ENCODE measurements at regions not wholly inside any gene's neighbourhood (a gene's known extent, or its start where the extent isn't known, plus 50 kb on each side); places are given as distances from the start of the nearest gene placed in this dataset.
"Not testable (repeated sequence)": the region's sequence is repeated elsewhere in the genome, so short reads cannot be mapped to it uniquely, and the experiment has no call there.

DNA sequence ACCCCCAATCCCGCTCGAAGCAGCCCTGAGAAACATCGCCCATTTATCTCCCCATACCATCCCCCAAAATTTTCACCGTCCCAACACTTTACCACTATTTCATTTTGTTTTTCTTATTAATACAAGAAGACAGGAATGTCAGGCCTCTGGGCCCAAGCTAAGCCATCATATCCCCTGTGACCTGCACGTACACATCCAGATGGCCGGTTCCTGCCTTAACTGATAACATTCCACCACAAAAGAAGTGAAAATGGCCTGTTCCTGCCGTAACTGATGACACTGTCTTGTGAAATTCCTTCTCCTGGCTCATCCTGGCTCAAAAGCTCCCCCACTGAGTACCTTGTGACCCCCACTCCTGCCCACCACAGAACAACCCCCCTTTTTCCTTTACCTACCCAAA lies 129.8 kb upstream of the ATXN1 start:
- TF ChIP-seq, protein P1, sequence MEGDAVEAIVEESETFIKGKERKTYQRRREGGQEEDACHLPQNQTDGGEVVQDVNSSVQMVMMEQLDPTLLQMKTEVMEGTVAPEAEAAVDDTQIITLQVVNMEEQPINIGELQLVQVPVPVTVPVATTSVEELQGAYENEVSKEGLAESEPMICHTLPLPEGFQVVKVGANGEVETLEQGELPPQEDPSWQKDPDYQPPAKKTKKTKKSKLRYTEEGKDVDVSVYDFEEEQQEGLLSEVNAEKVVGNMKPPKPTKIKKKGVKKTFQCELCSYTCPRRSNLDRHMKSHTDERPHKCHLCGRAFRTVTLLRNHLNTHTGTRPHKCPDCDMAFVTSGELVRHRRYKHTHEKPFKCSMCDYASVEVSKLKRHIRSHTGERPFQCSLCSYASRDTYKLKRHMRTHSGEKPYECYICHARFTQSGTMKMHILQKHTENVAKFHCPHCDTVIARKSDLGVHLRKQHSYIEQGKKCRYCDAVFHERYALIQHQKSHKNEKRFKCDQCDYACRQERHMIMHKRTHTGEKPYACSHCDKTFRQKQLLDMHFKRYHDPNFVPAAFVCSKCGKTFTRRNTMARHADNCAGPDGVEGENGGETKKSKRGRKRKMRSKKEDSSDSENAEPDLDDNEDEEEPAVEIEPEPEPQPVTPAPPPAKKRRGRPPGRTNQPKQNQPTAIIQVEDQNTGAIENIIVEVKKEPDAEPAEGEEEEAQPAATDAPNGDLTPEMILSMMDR (conservative IDR thresholded peaks at IDR 0.05; ENCODE audit: low read depth in 2 of 2), result not testable (repeated sequence)
- not testable (repeated sequence) for TF ChIP-seq POLR2AphosphoS5 (IDR thresholded peaks at IDR 0.05; ENCODE audit: low read depth); EZH2 (IDR thresholded peaks at IDR 0.05; ENCODE audit: low read depth, unreplicated experiment); EZH2phosphoT487 (IDR thresholded peaks at IDR 0.05; ENCODE audit: unreplicated experiment); JUNB (IDR thresholded peaks at IDR 0.05; ENCODE audit: unreplicated experiment); CREB1 (CRISPR knock-in tag; IDR thresholded peaks at IDR 0.05; ENCODE audit: low read depth)
- TF ChIP-seq, protein P2, sequence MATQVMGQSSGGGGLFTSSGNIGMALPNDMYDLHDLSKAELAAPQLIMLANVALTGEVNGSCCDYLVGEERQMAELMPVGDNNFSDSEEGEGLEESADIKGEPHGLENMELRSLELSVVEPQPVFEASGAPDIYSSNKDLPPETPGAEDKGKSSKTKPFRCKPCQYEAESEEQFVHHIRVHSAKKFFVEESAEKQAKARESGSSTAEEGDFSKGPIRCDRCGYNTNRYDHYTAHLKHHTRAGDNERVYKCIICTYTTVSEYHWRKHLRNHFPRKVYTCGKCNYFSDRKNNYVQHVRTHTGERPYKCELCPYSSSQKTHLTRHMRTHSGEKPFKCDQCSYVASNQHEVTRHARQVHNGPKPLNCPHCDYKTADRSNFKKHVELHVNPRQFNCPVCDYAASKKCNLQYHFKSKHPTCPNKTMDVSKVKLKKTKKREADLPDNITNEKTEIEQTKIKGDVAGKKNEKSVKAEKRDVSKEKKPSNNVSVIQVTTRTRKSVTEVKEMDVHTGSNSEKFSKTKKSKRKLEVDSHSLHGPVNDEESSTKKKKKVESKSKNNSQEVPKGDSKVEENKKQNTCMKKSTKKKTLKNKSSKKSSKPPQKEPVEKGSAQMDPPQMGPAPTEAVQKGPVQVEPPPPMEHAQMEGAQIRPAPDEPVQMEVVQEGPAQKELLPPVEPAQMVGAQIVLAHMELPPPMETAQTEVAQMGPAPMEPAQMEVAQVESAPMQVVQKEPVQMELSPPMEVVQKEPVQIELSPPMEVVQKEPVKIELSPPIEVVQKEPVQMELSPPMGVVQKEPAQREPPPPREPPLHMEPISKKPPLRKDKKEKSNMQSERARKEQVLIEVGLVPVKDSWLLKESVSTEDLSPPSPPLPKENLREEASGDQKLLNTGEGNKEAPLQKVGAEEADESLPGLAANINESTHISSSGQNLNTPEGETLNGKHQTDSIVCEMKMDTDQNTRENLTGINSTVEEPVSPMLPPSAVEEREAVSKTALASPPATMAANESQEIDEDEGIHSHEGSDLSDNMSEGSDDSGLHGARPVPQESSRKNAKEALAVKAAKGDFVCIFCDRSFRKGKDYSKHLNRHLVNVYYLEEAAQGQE (IDR thresholded peaks at IDR 0.05; ENCODE audit: unreplicated experiment), result not testable (repeated sequence)

All from GM23338 (cell line).